CD14-positive monocyte (primary cell): ENCODE measurements at regions not wholly inside any gene's neighbourhood (a gene's known extent, or its start where the extent isn't known, plus 50 kb on each side); places are given as distances from the start of the nearest gene placed in this dataset.

Source experiments
- DNase-seq, 3 donors: peaks; one replicate each; pipeline ENCODE4 v3.0.0-alpha.2; 2011 to 2022
- H2AFZ ChIP-seq: 2 replicates; pipeline ENCODE4 v1.6.0; 2012; ENCODE audit warnings: mild to moderate bottlenecking, low read depth, low read length, inconsistent platforms; ENCODE audit not compliant: insufficient read depth, poor library complexity, severe bottlenecking
- H3K27ac ChIP-seq, 2 donors: 1 replicate in 1 of 2; 2 replicates in 1 of 2; pipeline ENCODE4 v1.5.1; 2012 to 2013; ENCODE audit warnings: low read length in 2 of 2, control low read depth in 1 of 2, inconsistent platforms in 1 of 2, low read depth in 1 of 2, mild to moderate bottlenecking in 1 of 2
- H3K27me3 ChIP-seq, 2 donors: one replicate each; pipeline versions ENCODE4 v1.6.0 to v1.6.1; 2011 to 2013; ENCODE audit warnings: low read length in 2 of 2; ENCODE audit not compliant: control insufficient read depth in 2 of 2, insufficient read depth in 2 of 2
- H3K36me3 ChIP-seq, 2 donors: replicated peaks in 1 of 2; 1 replicate in 1 of 2; 2 replicates in 1 of 2; pipeline versions ENCODE4 v1.5.1 to v1.6.1; 2012 to 2013; ENCODE audit warnings: low read length in 2 of 2, control low read depth in 1 of 2, inconsistent platforms in 1 of 2, mild to moderate bottlenecking in 1 of 2; ENCODE audit not compliant: insufficient read depth in 2 of 2, control insufficient read depth in 1 of 2
- H3K4me1 ChIP-seq, 2 donors: 1 replicate in 1 of 2; 2 replicates in 1 of 2; pipeline versions ENCODE4 v1.5.1 to v1.6.1; 2012 to 2013; ENCODE audit warnings: low read length in 2 of 2, control low read depth in 1 of 2, inconsistent platforms in 1 of 2, mild to moderate bottlenecking in 1 of 2, moderate library complexity in 1 of 2; ENCODE audit not compliant: insufficient read depth in 2 of 2, control insufficient read depth in 1 of 2
- H3K4me2 ChIP-seq: replicated peaks from 2 replicates; pipeline ENCODE3; 2012; ENCODE audit warnings: low read length, moderate library complexity, mild to moderate bottlenecking; ENCODE audit not compliant: poor library complexity, severe bottlenecking; ENCODE audit errors: extremely low read depth
- H3K4me3 ChIP-seq, 3 experiments: fragments of 200-600 bp in 1 of 3; sonication (generic) in 1 of 3; replicated peaks in 1 of 3; 1 replicate in 2 of 3; 2 replicates in 1 of 3; pipeline ENCODE4 v1.5.1; 2011 to 2013; ENCODE audit warnings: low read length in 3 of 3, mild to moderate bottlenecking in 3 of 3, control low read depth in 2 of 3, low read depth in 2 of 3, inconsistent platforms in 1 of 3, moderate library complexity in 1 of 3
- H3K79me2 ChIP-seq: 2 replicates; pipeline ENCODE4 v1.6.0; 2012; ENCODE audit warnings: mild to moderate bottlenecking, control low read depth, inconsistent platforms, low read length, moderate library complexity; ENCODE audit not compliant: insufficient read depth
- H3K9ac ChIP-seq: 2 replicates; pipeline ENCODE4 v1.6.0; 2017; ENCODE audit warnings: low read length, mild to moderate bottlenecking; ENCODE audit not compliant: insufficient read depth, poor library complexity, severe bottlenecking
- H3K9me3 ChIP-seq, 2 donors: replicated peaks in 1 of 2; 1 replicate in 1 of 2; 2 replicates in 1 of 2; pipeline versions ENCODE4 v1.5.1 to v1.6.1; 2012 to 2013; ENCODE audit warnings: low read length in 2 of 2, control low read depth in 1 of 2; ENCODE audit not compliant: control insufficient read depth in 1 of 2, insufficient read depth in 1 of 2
- H4K20me1 ChIP-seq: 2 replicates; pipeline ENCODE4 v1.6.0; 2012; ENCODE audit warnings: mild to moderate bottlenecking, low read length, control low read depth, moderate library complexity; ENCODE audit not compliant: insufficient read depth
- H3K27ac Mint-ChIP-seq, 7 donors: one replicate each; pipeline ENCODE4 v1.8.0; 2020; ENCODE audit warnings: mild to moderate bottlenecking in 7 of 7, mixed read lengths in 7 of 7, moderate library complexity in 6 of 7, inconsistent platforms in 2 of 7
- H3K27me3 Mint-ChIP-seq, 3 donors: one replicate each; pipeline ENCODE4 v1.8.0; 2021 to 2022; ENCODE audit warnings: low read depth in 3 of 3, mild to moderate bottlenecking in 3 of 3, mixed read lengths in 3 of 3, moderate library complexity in 3 of 3, inconsistent platforms in 1 of 3
- H3K36me3 Mint-ChIP-seq, 2 donors: one replicate each; pipeline ENCODE4 v1.8.0; 2020; ENCODE audit warnings: mixed read lengths in 2 of 2, inconsistent platforms in 1 of 2, mild to moderate bottlenecking in 1 of 2
- H3K4me1 Mint-ChIP-seq: one replicate; pipeline ENCODE4 v1.8.0; 2020; ENCODE audit warnings: mild to moderate bottlenecking, mixed read lengths
- H3K4me3 Mint-ChIP-seq, 2 donors: one replicate each; pipeline ENCODE4 v1.8.0; 2020; ENCODE audit warnings: mild to moderate bottlenecking in 2 of 2, mixed read lengths in 2 of 2, moderate library complexity in 1 of 2
- H3K9me3 Mint-ChIP-seq, 7 donors: one replicate each; pipeline ENCODE4 v1.8.0; 2020 to 2022; ENCODE audit warnings: mixed read lengths in 7 of 7, mild to moderate bottlenecking in 6 of 7, moderate library complexity in 6 of 7, inconsistent platforms in 2 of 7
- CTCF ChIP-seq: fragments of 200-600 bp; IDR thresholded peaks from one replicate; pipeline ENCODE4 v1.8.0; 2022; ENCODE audit warnings: antibody characterized with exemption, mild to moderate bottlenecking
- WGBS: methylation state at CpG from one replicate; pipeline ENCODE4 v1.1.5; 2013; ENCODE audit warnings: missing lambda C conversion rate; ENCODE audit not compliant: insufficient coverage; 5-methylcytosine and 5-hydroxymethylcytosine counted together
- intact Hi-C, 2 donors: fragments of 100-400 bp; cut with micrococcal nuclease; formaldehyde crosslinking; loops; one replicate each; pipeline versions ENCODE4 v1.15.0 to v1.15.1; 2023

GRCh38 chr10:130905386-130905785 lies 406.1 kb downstream of the TCERG1L start:
- Histone ChIP-seq H3K4me3 (no peak overlapping the region), H4K20me1 (no peaks in the 10 kb centered on the region), H2AFZ (no peak overlapping the region), H3K9ac (no peak overlapping the region), H3K27me3 (no peaks in the 10 kb centered on the region), H3K4me2 (no peak overlapping the region), H3K4me1 (no peaks in the 10 kb centered on the region), H3K27ac (no peak overlapping the region), H3K36me3 (no peaks in the 10 kb centered on the region), H3K9me3 (no peaks in the 10 kb centered on the region), H3K79me2 (no peaks in the 10 kb centered on the region)
- Mint-ChIP-seq H3K27me3 (peaks cover 0 to 3% (median 0%) of the 10 kb centered on the region in 3 donors), H3K27ac (no peak overlapping the region), H3K36me3 (no peaks in the 10 kb centered on the region), H3K4me1 (no peaks in the 10 kb centered on the region), H3K4me3 (peak overlapping the region in 1 of 2 donors; percentile 51), H3K9me3 (peaks cover 0 to 4% (median 3%) of the 10 kb centered on the region in 7 donors)
- no peak for TF ChIP-seq CTCF
- intact Hi-C loops = no loop called here
- DNase-seq = no peak
- 79% methylated on average over 8 of the region's 8 CpGs for WGBS

- Histone ChIP-seq H4K20me1 (no peaks in the 10 kb centered on the region), H2AFZ (no peak overlapping the region), H3K9ac (no peak overlapping the region), H3K27me3 (no peaks in the 10 kb centered on the region), H3K4me3 (no peak overlapping the region), H3K79me2 (no peaks in the 10 kb centered on the region), H3K27ac (no peak overlapping the region), H3K36me3 (no peaks in the 10 kb centered on the region), H3K4me2 (no peak overlapping the region), H3K9me3 (no peaks in the 10 kb centered on the region), H3K4me1 (no peaks in the 10 kb centered on the region)
- H3K36me3 Mint-ChIP-seq = no peaks in the 10 kb centered on the region
- H3K27me3 Mint-ChIP-seq = peaks cover 0 to 3% (median 0%) of the 10 kb centered on the region in 3 donors
- H3K4me3 Mint-ChIP-seq = no peak overlapping the region
- no peak for TF ChIP-seq CTCF
- H3K27ac Mint-ChIP-seq = no peak overlapping the region
- WGBS = 79% methylated on average over 7 of the region's 8 CpGs
- peaks cover 0 to 4% (median 3%) of the 10 kb centered on the region in 7 donors for H3K9me3 Mint-ChIP-seq
- no peaks in the 10 kb centered on the region for H3K4me1 Mint-ChIP-seq
- DNase-seq = no peak
- intact Hi-C loops = no loop called here
These were observed 405.6 kb downstream of the TCERG1L start for GRCh38 chr10:130905921-130906320.
